ENCODE measurements at regions not wholly inside any gene's neighbourhood (a gene's known extent, or its start where the extent isn't known, plus 50 kb on each side); places are given as distances from the start of the nearest gene placed in this dataset.

- TF ChIP-seq FOXP2 (optimal IDR thresholded peaks at IDR 0.05; ENCODE audit: borderline replicate concordance, extremely low read depth, extremely low read length, insufficient read depth) (no peak), TAF1 (IDR thresholded peaks at IDR 0.05; ENCODE audit: borderline replicate concordance, insufficient read depth, low read length) (no peak), REST (IDR thresholded peaks at IDR 0.05; ENCODE audit: insufficient read depth in 1 of 2, low read depth in 2 of 2, low read length in 2 of 2) (no peak), POLR2AphosphoS5 (IDR thresholded peaks at IDR 0.05; ENCODE audit: low read depth, low read length) (no peak), SIN3A (IDR thresholded peaks at IDR 0.05; ENCODE audit: borderline replicate concordance, insufficient read depth, low read length) (no peak)
Measured at GRCh38 chr2:19556648-19557047, 198.2 kb upstream of the OSR1 start.

- TF ChIP-seq REST (IDR thresholded peaks at IDR 0.05; ENCODE audit: insufficient read depth in 1 of 2, low read depth in 2 of 2, low read length in 2 of 2), result no peak
- no peak for TF ChIP-seq SIN3A (IDR thresholded peaks at IDR 0.05; ENCODE audit: borderline replicate concordance, insufficient read depth, low read length)
- TF ChIP-seq TAF1 (IDR thresholded peaks at IDR 0.05; ENCODE audit: borderline replicate concordance, insufficient read depth, low read length), result no peak
- TF ChIP-seq FOXP2 (optimal IDR thresholded peaks at IDR 0.05; ENCODE audit: borderline replicate concordance, extremely low read depth, extremely low read length, insufficient read depth), result no peak
- TF ChIP-seq POLR2AphosphoS5 (IDR thresholded peaks at IDR 0.05; ENCODE audit: low read depth, low read length), result no peak
Measured at GRCh38 chr2:19554520-19554919, 196.1 kb upstream of the OSR1 start.

GRCh38 chr2:19552270-19552669 lies 193.8 kb upstream of the OSR1 start:
- no peak for TF ChIP-seq REST (IDR thresholded peaks at IDR 0.05; ENCODE audit: insufficient read depth in 1 of 2, low read depth in 2 of 2, low read length in 2 of 2)
- TF ChIP-seq POLR2AphosphoS5 (IDR thresholded peaks at IDR 0.05; ENCODE audit: low read depth, low read length), result no peak

- TF ChIP-seq SIN3A (IDR thresholded peaks at IDR 0.05; ENCODE audit: borderline replicate concordance, insufficient read depth, low read length), result no peak
- no peak for TF ChIP-seq FOXP2 (optimal IDR thresholded peaks at IDR 0.05; ENCODE audit: borderline replicate concordance, extremely low read depth, extremely low read length, insufficient read depth)
- no peak for TF ChIP-seq POLR2AphosphoS5 (IDR thresholded peaks at IDR 0.05; ENCODE audit: low read depth, low read length)
- TF ChIP-seq TAF1 (IDR thresholded peaks at IDR 0.05; ENCODE audit: borderline replicate concordance, insufficient read depth, low read length), result no peak
Measured at GRCh38 chr2:19550750-19551149, 192.3 kb upstream of the OSR1 start.

GRCh38 chr2:19549821-19550220 lies 191.4 kb upstream of the OSR1 start:
- TF ChIP-seq TAF1 (IDR thresholded peaks at IDR 0.05; ENCODE audit: borderline replicate concordance, insufficient read depth, low read length), result no peak
- TF ChIP-seq SIN3A (IDR thresholded peaks at IDR 0.05; ENCODE audit: borderline replicate concordance, insufficient read depth, low read length), result no peak
- no peak for TF ChIP-seq POLR2AphosphoS5 (IDR thresholded peaks at IDR 0.05; ENCODE audit: low read depth, low read length)
- TF ChIP-seq FOXP2 (optimal IDR thresholded peaks at IDR 0.05; ENCODE audit: borderline replicate concordance, extremely low read depth, extremely low read length, insufficient read depth), result no peak
- no peak for TF ChIP-seq REST (IDR thresholded peaks at IDR 0.05; ENCODE audit: insufficient read depth in 1 of 2, low read depth in 2 of 2, low read length in 2 of 2)

Data from PFSK-1 (cell line).